Fibroblast of the aortic adventitia (primary cell): ENCODE measurements at regions not wholly inside any gene's neighbourhood (a gene's known extent, or its start where the extent isn't known, plus 50 kb on each side); places are given as distances from the start of the nearest gene placed in this dataset.

Experiments used
- DNase-seq: peaks from one replicate; pipeline ENCODE4 v3.0.0-alpha.2; 2010; ENCODE audit warnings: low read depth
- H3K4me3 ChIP-seq: 2 replicates; pipeline ENCODE4 v1.5.1; 2011; ENCODE audit warnings: low read depth, mild to moderate bottlenecking, control low read depth, low read length, moderate library complexity
- TF ChIP-seq, protein P1 (sequence below): IDR thresholded peaks from 2 replicates; pipeline ENCODE4 v1.5.1; 2011; ENCODE audit warnings: mild to moderate bottlenecking, low read length, control low read depth, inconsistent platforms; ENCODE audit not compliant: insufficient read depth

DNA sequence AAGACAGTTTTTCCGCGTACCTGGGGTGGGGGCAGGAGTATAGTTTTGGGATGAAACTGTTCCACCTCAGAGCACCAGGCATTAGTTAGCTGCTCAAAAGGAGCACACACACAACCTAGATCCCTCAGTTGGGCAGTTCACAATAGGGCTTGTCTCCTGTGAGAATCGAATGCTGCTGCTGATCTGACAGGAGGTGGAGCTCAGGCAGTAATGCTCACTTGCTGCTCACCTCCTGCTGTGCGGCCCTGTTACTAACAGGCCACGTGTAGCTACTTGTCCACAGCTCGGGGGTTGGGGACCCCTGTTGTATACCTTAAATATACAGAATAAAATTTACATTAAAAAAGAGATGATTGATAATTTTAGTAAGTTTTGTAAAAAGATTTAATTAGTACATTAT lies 191.5 kb downstream of the SLC7A11 start:
- no peak for DNase-seq
- TF ChIP-seq, protein P1, sequence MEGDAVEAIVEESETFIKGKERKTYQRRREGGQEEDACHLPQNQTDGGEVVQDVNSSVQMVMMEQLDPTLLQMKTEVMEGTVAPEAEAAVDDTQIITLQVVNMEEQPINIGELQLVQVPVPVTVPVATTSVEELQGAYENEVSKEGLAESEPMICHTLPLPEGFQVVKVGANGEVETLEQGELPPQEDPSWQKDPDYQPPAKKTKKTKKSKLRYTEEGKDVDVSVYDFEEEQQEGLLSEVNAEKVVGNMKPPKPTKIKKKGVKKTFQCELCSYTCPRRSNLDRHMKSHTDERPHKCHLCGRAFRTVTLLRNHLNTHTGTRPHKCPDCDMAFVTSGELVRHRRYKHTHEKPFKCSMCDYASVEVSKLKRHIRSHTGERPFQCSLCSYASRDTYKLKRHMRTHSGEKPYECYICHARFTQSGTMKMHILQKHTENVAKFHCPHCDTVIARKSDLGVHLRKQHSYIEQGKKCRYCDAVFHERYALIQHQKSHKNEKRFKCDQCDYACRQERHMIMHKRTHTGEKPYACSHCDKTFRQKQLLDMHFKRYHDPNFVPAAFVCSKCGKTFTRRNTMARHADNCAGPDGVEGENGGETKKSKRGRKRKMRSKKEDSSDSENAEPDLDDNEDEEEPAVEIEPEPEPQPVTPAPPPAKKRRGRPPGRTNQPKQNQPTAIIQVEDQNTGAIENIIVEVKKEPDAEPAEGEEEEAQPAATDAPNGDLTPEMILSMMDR = no peak
- H3K4me3 ChIP-seq = no peak overlapping the region

DNA sequence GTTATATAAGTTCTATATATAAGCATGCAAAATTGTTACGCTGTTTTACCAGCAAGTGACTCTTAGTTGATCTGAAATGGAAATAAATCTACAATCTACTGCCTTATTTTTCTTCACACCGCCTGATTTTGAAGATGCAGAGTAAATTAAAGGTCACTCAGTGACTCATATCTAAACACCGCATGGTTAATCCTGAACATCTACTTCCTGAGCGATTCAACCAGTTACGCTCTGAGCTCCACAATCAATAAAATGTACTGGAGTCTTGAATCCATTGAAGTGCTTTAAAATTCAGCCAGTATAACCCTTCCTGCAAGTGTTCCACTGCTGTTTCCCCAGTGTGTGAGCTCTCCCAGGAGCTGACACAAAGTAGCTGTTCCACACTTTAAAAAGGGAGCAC lies 192.8 kb downstream of the SLC7A11 start:
- TF ChIP-seq, protein P1 = no peak
- DNase-seq = no peak
- H3K4me3 ChIP-seq = no peak overlapping the region

DNA sequence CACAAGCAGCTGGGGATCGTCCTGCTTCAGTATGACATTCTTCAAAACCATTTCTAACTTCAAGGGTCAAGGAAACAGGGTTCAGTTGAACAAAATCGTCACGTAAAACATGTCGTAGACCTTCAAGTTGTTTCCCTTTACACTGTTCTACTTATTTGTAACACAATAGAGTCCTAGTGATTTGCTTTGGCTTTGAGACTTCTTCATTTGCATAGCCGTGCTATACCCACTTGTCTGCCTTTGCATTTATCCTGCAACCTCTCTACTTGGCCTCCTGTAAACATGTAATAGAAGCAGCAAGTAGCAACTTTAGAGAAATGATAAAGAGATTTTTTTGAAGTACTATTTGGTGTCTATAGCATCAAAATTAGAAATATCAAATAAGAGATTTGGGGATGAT lies 194.9 kb downstream of the SLC7A11 start:
- H3K4me3 ChIP-seq = no peak overlapping the region
- no peak for DNase-seq
- TF ChIP-seq, protein P1 = no peak

DNA sequence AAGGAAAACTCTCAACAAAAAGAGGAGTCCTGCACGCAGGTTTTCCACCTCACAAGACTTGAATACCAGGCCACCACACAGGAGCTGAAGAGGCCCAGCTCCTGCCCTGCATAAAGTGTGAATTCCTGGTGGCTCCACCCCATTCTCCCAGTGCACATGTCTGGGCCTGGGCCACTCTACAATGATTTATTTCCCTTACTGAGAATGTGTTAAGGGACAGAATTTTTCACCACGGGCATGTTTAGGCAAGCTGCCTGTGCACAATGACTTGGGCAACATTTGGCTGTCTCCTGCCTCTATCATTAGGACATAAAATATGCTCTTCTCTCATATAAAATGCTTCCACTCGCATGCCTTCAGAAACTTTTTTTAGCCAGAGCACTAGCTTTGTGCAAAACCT lies 197.1 kb downstream of the SLC7A11 start:
- no peak for DNase-seq
- no peak overlapping the region for H3K4me3 ChIP-seq
- TF ChIP-seq, protein P1 = no peak

DNA sequence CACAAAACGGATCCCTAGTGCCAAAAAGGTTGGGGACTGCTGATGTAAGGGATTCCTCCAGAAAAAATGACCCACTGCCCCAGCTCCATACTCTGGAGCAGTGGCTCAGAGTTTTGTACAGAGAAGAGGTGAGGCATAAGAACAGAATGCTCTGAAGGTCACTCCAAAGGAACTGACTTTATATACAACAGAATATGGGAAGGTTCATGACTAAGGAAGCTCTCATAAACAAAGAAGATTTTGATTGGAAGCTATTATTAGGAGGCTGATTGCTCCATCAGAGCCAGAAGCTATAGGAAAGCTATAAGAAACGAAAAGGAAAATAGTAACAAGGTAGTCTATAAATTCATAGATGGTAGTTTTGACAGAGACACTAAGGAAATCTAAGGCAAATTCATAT lies 203.1 kb downstream of the SLC7A11 start:
- TF ChIP-seq, protein P1 = no peak
- H3K4me3 ChIP-seq = no peak overlapping the region
- DNase-seq = peak; percentile 27

DNA sequence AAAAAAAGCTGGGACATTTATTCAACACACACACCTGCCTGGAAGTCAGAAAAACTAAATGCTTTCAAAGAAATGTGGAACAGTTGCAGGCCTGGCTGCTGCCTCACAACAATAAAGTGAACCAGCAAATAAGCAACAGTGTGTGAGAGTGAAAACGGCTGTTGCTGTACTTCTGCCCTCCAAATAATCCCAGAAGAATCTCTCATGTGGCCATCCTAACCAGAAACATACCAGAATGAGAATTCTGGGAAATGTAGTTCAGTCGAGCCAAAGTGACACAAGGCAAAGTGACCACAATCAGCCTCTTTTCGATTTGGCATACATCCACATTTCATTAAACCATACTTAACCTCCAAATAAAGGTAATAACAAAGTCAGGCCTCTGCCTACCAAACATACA lies 204.5 kb downstream of the SLC7A11 start:
- TF ChIP-seq, protein P1 = no peak
- no peak overlapping the region for H3K4me3 ChIP-seq
- DNase-seq = peak; percentile 70

DNA sequence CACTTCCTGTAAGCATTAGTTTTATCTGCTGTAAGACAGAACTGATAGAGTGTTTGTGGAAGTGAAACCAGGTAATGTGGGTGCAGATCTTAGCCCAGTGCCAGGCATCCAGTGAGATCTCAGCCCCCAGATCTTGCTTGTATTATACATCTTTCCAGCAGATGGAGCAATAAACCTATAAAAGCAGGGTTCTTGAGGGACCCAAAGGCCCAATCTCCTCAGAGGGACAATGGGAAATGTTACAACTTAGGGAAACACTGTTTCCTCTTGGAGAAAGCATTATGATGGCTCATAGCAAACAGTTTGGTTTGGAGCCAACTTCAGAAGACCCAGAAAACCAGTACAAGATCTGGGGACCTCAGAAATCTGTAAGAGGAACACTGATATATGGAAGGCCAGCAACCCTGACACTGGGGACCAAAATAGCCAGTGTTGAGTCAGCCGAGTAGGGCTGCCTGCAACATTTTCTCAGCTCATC lies 206.3 kb downstream of the SLC7A11 start:
- no peak overlapping the region for H3K4me3 ChIP-seq
- DNase-seq = peak; percentile 88
- TF ChIP-seq, protein P1 = peak; percentile 63
